ENCODE measurements at regions not wholly inside any gene's neighbourhood (a gene's known extent, or its start where the extent isn't known, plus 50 kb on each side); places are given as distances from the start of the nearest gene placed in this dataset.

GRCh38 chr5:77892061-77893010 lies 116.2 kb upstream of the TBCA start:
- no peak for TF ChIP-seq CTCF (conservative IDR thresholded peaks at IDR 0.05; ENCODE audit: low read length)
- TF ChIP-seq EZH2phosphoT487 (IDR thresholded peaks at IDR 0.05; ENCODE audit: borderline replicate concordance, low read depth, low read length): no peak

Data from OCI-LY7 (cell line).